Thyroid gland (tissue), 4 donors: ENCODE measurements at regions not wholly inside any gene's neighbourhood (a gene's known extent, or its start where the extent isn't known, plus 50 kb on each side); places are given as distances from the start of the nearest gene placed in this dataset.

Experiments
- DNase-seq, 2 donors: peaks; one replicate each; pipeline ENCODE4 v3.0.0-alpha.2; 2019
- H3K27ac ChIP-seq, 3 donors: fragments of 200-600 bp; sonication (generic); 1 replicate in 2 of 3; 2 replicates in 1 of 3; pipeline ENCODE4 v1.5.1; 2016 to 2019; ENCODE audit warnings: mild to moderate bottlenecking in 1 of 3, moderate library complexity in 1 of 3
- H3K27me3 ChIP-seq: fragments of 200-600 bp; sonication (generic); one replicate; pipeline ENCODE4 v1.5.1; 2019
- H3K36me3 ChIP-seq, 2 donors: fragments of 200-600 bp; sonication (generic); one replicate each; pipeline ENCODE4 v1.5.1; 2016 to 2019
- H3K4me1 ChIP-seq, 2 donors: fragments of 200-600 bp; sonication (generic); one replicate each; pipeline ENCODE4 v1.5.1; 2017 to 2019
- H3K4me3 ChIP-seq, 3 donors: fragments of 200-600 bp; sonication (generic); replicated peaks in 1 of 3; 1 replicate in 2 of 3; 2 replicates in 1 of 3; pipeline ENCODE4 v1.5.1; 2016; ENCODE audit warnings: mild to moderate bottlenecking in 1 of 3
- H3K9me3 ChIP-seq: fragments of 200-600 bp; sonication (generic); one replicate; pipeline ENCODE4 v1.5.1; 2017
- CTCF ChIP-seq, 6 experiments: fragments of 200-600 bp in 3 of 6; fragments of 450-650 bp in 3 of 6; sonication (generic) in 3 of 6; IDR thresholded peaks; one replicate each; pipeline ENCODE4 v1.5.1; 2016 to 2019; ENCODE audit warnings: antibody characterized with exemption in 6 of 6, mild to moderate bottlenecking in 2 of 6, inconsistent platforms in 1 of 6, moderate library complexity in 1 of 6
- POLR2A ChIP-seq, 2 donors: fragments of 450-650 bp; IDR thresholded peaks; one replicate each; pipeline ENCODE4 v1.6.1; 2017; ENCODE audit warnings: antibody characterized with exemption in 2 of 2, mild to moderate bottlenecking in 2 of 2, moderate library complexity in 1 of 2
- WGBS, 2 donors: methylation state at CpG; one replicate each; pipeline ENCODE4 v1.1.5; 2017; 5-methylcytosine and 5-hydroxymethylcytosine counted together
- intact Hi-C: fragments of 100-400 bp; cut with DNase I; formaldehyde crosslinking; loops from one replicate; pipeline ENCODE4 v1.15.1; 2023

DNA sequence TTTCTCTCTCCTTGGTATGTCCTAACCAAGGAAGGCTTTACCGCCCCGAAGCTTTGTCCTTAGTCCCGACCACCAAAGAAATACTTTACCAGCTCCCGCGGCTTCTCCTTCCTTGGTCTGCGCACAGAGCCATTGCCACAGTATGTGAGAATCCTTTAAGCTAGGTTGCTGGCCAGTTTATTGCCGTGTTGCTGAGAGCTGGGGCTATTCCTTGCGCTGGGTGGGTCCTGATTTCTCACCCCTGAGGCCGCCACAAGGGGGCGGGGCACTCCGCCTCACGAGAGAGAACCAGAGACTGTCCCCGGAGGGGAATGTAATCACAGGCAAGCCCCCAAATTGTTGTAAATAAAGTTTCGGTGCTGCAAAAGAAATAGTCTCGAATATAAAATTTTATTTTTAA, 331.0 kb upstream of the PCDH10 start:
- H3K27ac ChIP-seq: no peak overlapping the region
- WGBS, 2 donors: 77 to 87% methylated on average over 15 of the region's 15 CpGs
- TF ChIP-seq CTCF (IDR thresholded peaks at IDR 0.05): no peak
- no peak for TF ChIP-seq POLR2A (IDR thresholded peaks at IDR 0.05)
- no peak for DNase-seq
- H3K27me3 ChIP-seq: no peaks in the 10 kb centered on the region
- intact Hi-C loops: no loop called here
- no peaks in the 10 kb centered on the region for H3K36me3 ChIP-seq
- H3K9me3 ChIP-seq: no peaks in the 10 kb centered on the region
- H3K4me3 ChIP-seq: no peak overlapping the region
- H3K4me1 ChIP-seq: no peaks in the 10 kb centered on the region

- intact Hi-C loops: no loop called here
- no peak for DNase-seq
- no peaks in the 10 kb centered on the region for H3K36me3 ChIP-seq
- 72 to 79% methylated on average over 1 of the region's 1 CpG for WGBS, 2 donors
- no peaks in the 10 kb centered on the region for H3K4me1 ChIP-seq
- H3K27me3 ChIP-seq: no peaks in the 10 kb centered on the region
- TF ChIP-seq POLR2A (IDR thresholded peaks at IDR 0.05) (no peak), CTCF (IDR thresholded peaks at IDR 0.05) (no peak)
- H3K9me3 ChIP-seq: no peaks in the 10 kb centered on the region
- H3K27ac ChIP-seq: no peak overlapping the region
- H3K4me3 ChIP-seq: no peak overlapping the region
Observed at GRCh38 chr4:132823419-132823818, 325.7 kb upstream of the PCDH10 start.

DNA sequence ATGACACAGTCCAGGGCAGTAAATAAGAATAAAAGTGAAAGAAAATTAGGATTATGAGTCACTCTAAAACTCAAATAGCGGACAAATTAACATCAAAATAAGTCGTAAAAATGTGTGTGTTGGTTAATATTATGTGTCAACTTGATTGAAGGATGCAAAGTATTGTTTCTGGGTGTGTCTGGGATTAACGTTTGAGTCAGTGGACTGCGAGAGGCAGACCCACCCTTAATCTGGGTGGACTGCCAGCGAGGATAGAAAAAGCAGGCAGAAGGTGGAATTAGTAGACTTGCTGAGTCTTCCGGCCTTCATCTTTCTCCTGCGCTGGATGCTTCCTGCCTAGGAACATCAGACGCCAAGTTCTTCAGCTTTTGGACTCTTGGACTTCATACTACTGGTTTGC, 324.3 kb upstream of the PCDH10 start:
- intact Hi-C loops: no loop called here

DNA sequence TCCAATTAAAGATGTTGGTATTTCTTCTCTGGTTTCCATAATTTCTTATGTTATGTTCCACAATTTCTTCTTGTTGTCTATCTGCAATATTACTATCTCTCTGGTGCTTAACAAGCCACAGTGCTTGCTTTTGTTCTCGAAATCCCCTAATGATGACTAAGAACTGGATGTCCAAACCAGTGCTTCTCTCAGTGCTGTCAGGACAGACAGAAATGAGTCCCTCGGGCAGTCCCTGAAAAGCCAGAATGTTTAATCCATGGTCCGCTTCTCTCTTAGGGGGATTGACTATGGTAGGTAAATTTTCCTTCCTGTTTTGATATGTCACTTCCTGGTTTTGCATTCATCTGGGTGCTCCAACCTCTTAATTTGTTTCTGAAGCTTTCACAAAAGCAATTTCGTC, 321.6 kb upstream of the PCDH10 start:
- WGBS, 2 donors: 42 to 43% methylated on average over 4 of the region's 4 CpGs
- Histone ChIP-seq H3K4me3 (no peak overlapping the region), H3K36me3 (no peaks in the 10 kb centered on the region), H3K9me3 (no peaks in the 10 kb centered on the region), H3K4me1 (no peaks in the 10 kb centered on the region), H3K27ac (no peak overlapping the region), H3K27me3 (no peaks in the 10 kb centered on the region)
- no peak for DNase-seq
- TF ChIP-seq POLR2A (IDR thresholded peaks at IDR 0.05) (no peak), CTCF (IDR thresholded peaks at IDR 0.05) (no peak)
- intact Hi-C loops: no loop called here

More for the DNA sequence above, 324.3 kb upstream of the PCDH10 start:
- Histone ChIP-seq H3K4me3 (no peak overlapping the region), H3K4me1 (no peaks in the 10 kb centered on the region), H3K36me3 (no peaks in the 10 kb centered on the region), H3K27ac (no peak overlapping the region), H3K27me3 (no peaks in the 10 kb centered on the region), H3K9me3 (no peaks in the 10 kb centered on the region)
- 88% methylated on average over 8 of the region's 8 CpGs for WGBS, 2 donors
- TF ChIP-seq CTCF (IDR thresholded peaks at IDR 0.05): no peak
- TF ChIP-seq POLR2A (IDR thresholded peaks at IDR 0.05): no peak
- no peak for DNase-seq

DNA sequence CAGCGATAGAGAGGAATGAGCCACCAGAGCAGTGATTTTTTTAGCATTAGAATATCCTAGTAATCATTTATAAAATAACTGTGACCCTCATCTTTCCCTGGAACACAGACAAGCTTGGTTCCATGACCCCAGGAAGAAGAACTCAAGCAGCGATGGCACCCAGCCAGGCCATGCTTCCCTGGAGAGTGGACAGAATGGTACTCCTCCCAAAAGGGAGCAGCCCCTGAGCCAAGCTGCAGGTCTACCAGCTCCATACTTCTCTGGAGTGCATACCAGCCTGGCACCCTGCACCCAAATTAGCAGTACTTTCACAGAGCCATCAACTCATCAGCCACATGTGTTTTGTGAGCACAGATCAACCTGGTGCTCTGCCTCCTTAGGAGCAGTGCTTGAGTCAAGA, 310.9 kb upstream of the PCDH10 start:
- TF ChIP-seq POLR2A (IDR thresholded peaks at IDR 0.05) (no peak), CTCF (IDR thresholded peaks at IDR 0.05) (no peak)
- no peak for DNase-seq
- WGBS, 2 donors: 90 to 92% methylated on average over 2 of the region's 2 CpGs
- H3K27ac ChIP-seq: no peak overlapping the region
- no peak overlapping the region for H3K4me3 ChIP-seq
- H3K9me3 ChIP-seq: no peaks in the 10 kb centered on the region
- H3K27me3 ChIP-seq: no peaks in the 10 kb centered on the region
- intact Hi-C loops: no loop called here
- H3K4me1 ChIP-seq: no peaks in the 10 kb centered on the region
- H3K36me3 ChIP-seq: no peaks in the 10 kb centered on the region
